ENCODE measurements at regions not wholly inside any gene's neighbourhood (a gene's known extent, or its start where the extent isn't known, plus 50 kb on each side); places are given as distances from the start of the nearest gene placed in this dataset.
A peak's percentile ranks its signal among the peaks of the same experiment; 100 is the strongest.

GRCh38 chr22:27648074-27648473 is 153.5 kb downstream of the MN1 start:
- Histone ChIP-seq H3K18ac (ENCODE audit: low read length) (no peak overlapping the region), H3K27me3 (ENCODE audit: insufficient read depth, low read length, poor library complexity) (no peaks in the 10 kb centered on the region), H2BK15ac (replicated peaks; ENCODE audit: low read depth) (no peak overlapping the region), H3K36me3 (ENCODE audit: control insufficient read depth, insufficient read depth, low read length) (no peaks in the 10 kb centered on the region), H3K56ac (ENCODE audit: low read length) (no peak overlapping the region), H4K5ac (ENCODE audit: low read length) (no peak overlapping the region), H3K27ac (ENCODE audit: low read depth, low read length) (no peak overlapping the region), H4K8ac (ENCODE audit: low read depth, low read length) (no peak overlapping the region), H3K4ac (ENCODE audit: low read depth, low read length) (no peak overlapping the region), H2AK5ac (ENCODE audit: low read length) (no peak overlapping the region), H2BK5ac (ENCODE audit: low read length) (no peak overlapping the region), H3K79me2 (ENCODE audit: control insufficient read depth, insufficient read depth, low read length) (no peaks in the 10 kb centered on the region), H3K79me1 (ENCODE audit: low read length) (no peaks in the 10 kb centered on the region), H3K4me2 (ENCODE audit: low read length) (no peak overlapping the region), H3K4me3 (ENCODE audit: low read length) (no peak overlapping the region), H3K4me1 (ENCODE audit: control insufficient read depth, low read depth, low read length) (peaks cover 5% of the 10 kb centered on the region), H3K23ac (ENCODE audit: low read length) (no peak overlapping the region), H3K9ac (ENCODE audit: low read length) (no peak overlapping the region), H2BK120ac (ENCODE audit: low read depth, low read length) (no peak overlapping the region)
- DNase-seq, result no peak
- WGBS (ENCODE audit: extremely low coverage, insufficient coverage, low lambda C conversion rate), result no CpG with 5 or more reads among the region's 3 CpGs

- Histone ChIP-seq H3K9ac (ENCODE audit: low read length) (no peak overlapping the region), H3K27ac (ENCODE audit: low read depth, low read length) (no peak overlapping the region), H3K79me2 (ENCODE audit: control insufficient read depth, insufficient read depth, low read length) (no peaks in the 10 kb centered on the region), H3K4ac (ENCODE audit: low read depth, low read length) (no peak overlapping the region), H2BK120ac (ENCODE audit: low read depth, low read length) (no peak overlapping the region), H3K18ac (ENCODE audit: low read length) (no peak overlapping the region), H3K79me1 (ENCODE audit: low read length) (no peaks in the 10 kb centered on the region), H4K8ac (ENCODE audit: low read depth, low read length) (no peak overlapping the region), H2AK5ac (ENCODE audit: low read length) (no peak overlapping the region), H3K23ac (ENCODE audit: low read length) (no peak overlapping the region), H2BK5ac (ENCODE audit: low read length) (no peak overlapping the region), H3K56ac (ENCODE audit: low read length) (no peak overlapping the region), H3K4me3 (ENCODE audit: low read length) (no peak overlapping the region), H3K27me3 (ENCODE audit: insufficient read depth, low read length, poor library complexity) (no peaks in the 10 kb centered on the region), H4K5ac (ENCODE audit: low read length) (no peak overlapping the region), H2BK15ac (replicated peaks; ENCODE audit: low read depth) (no peak overlapping the region), H3K36me3 (ENCODE audit: control insufficient read depth, insufficient read depth, low read length) (no peaks in the 10 kb centered on the region), H3K4me1 (ENCODE audit: control insufficient read depth, low read depth, low read length) (peaks cover 5% of the 10 kb centered on the region), H3K4me2 (ENCODE audit: low read length) (no peak overlapping the region)
- no peak for DNase-seq
- WGBS (ENCODE audit: extremely low coverage, insufficient coverage, low lambda C conversion rate), result no CpG with 5 or more reads among the region's 2 CpGs
These were observed 152.7 kb downstream of the MN1 start for GRCh38 chr22:27648853-27649252.

- Histone ChIP-seq H2BK5ac (ENCODE audit: low read length) (no peak overlapping the region), H3K18ac (ENCODE audit: low read length) (no peak overlapping the region), H3K27ac (ENCODE audit: low read depth, low read length) (no peak overlapping the region), H3K9ac (ENCODE audit: low read length) (no peak overlapping the region), H3K79me1 (ENCODE audit: low read length) (no peaks in the 10 kb centered on the region), H3K4ac (ENCODE audit: low read depth, low read length) (no peak overlapping the region), H3K4me2 (ENCODE audit: low read length) (no peak overlapping the region), H3K56ac (ENCODE audit: low read length) (no peak overlapping the region), H2BK120ac (ENCODE audit: low read depth, low read length) (no peak overlapping the region), H2BK15ac (replicated peaks; ENCODE audit: low read depth) (no peak overlapping the region), H4K5ac (ENCODE audit: low read length) (no peak overlapping the region), H3K4me1 (ENCODE audit: control insufficient read depth, low read depth, low read length) (peaks cover 5% of the 10 kb centered on the region), H3K27me3 (ENCODE audit: insufficient read depth, low read length, poor library complexity) (no peaks in the 10 kb centered on the region), H3K36me3 (ENCODE audit: control insufficient read depth, insufficient read depth, low read length) (no peaks in the 10 kb centered on the region), H3K23ac (ENCODE audit: low read length) (no peak overlapping the region), H2AK5ac (ENCODE audit: low read length) (no peak overlapping the region), H3K4me3 (ENCODE audit: low read length) (no peak overlapping the region), H3K79me2 (ENCODE audit: control insufficient read depth, insufficient read depth, low read length) (no peaks in the 10 kb centered on the region), H4K8ac (ENCODE audit: low read depth, low read length) (no peak overlapping the region)
- no CpG with 5 or more reads among the region's 10 CpGs for WGBS (ENCODE audit: extremely low coverage, insufficient coverage, low lambda C conversion rate)
- DNase-seq, result no peak
These were observed 151.0 kb downstream of the MN1 start for GRCh38 chr22:27650572-27650971.

GRCh38 chr22:27650985-27651384 is 150.6 kb downstream of the MN1 start:
- Histone ChIP-seq H2BK120ac (ENCODE audit: low read depth, low read length) (no peak overlapping the region), H3K18ac (ENCODE audit: low read length) (no peak overlapping the region), H3K79me1 (ENCODE audit: low read length) (no peaks in the 10 kb centered on the region), H3K79me2 (ENCODE audit: control insufficient read depth, insufficient read depth, low read length) (no peaks in the 10 kb centered on the region), H2AK5ac (ENCODE audit: low read length) (no peak overlapping the region), H3K4ac (ENCODE audit: low read depth, low read length) (no peak overlapping the region), H3K27me3 (ENCODE audit: insufficient read depth, low read length, poor library complexity) (no peaks in the 10 kb centered on the region), H3K4me3 (ENCODE audit: low read length) (no peak overlapping the region), H3K27ac (ENCODE audit: low read depth, low read length) (no peak overlapping the region), H4K8ac (ENCODE audit: low read depth, low read length) (no peak overlapping the region), H3K4me1 (ENCODE audit: control insufficient read depth, low read depth, low read length) (peaks cover 2% of the 10 kb centered on the region), H2BK5ac (ENCODE audit: low read length) (no peak overlapping the region), H3K23ac (ENCODE audit: low read length) (no peak overlapping the region), H4K5ac (ENCODE audit: low read length) (no peak overlapping the region), H2BK15ac (replicated peaks; ENCODE audit: low read depth) (no peak overlapping the region), H3K9ac (ENCODE audit: low read length) (no peak overlapping the region), H3K4me2 (ENCODE audit: low read length) (no peak overlapping the region), H3K56ac (ENCODE audit: low read length) (no peak overlapping the region), H3K36me3 (ENCODE audit: control insufficient read depth, insufficient read depth, low read length) (no peaks in the 10 kb centered on the region)
- WGBS (ENCODE audit: extremely low coverage, insufficient coverage, low lambda C conversion rate), result no CpG with 5 or more reads among the region's 3 CpGs
- DNase-seq, result no peak

GRCh38 chr22:27651486-27651885 is 150.1 kb downstream of the MN1 start:
- H4K8ac ChIP-seq (ENCODE audit: low read depth, low read length), result no peak overlapping the region
- H3K79me1 ChIP-seq (ENCODE audit: low read length), result no peaks in the 10 kb centered on the region
- H3K4me2 ChIP-seq (ENCODE audit: low read length), result no peak overlapping the region
- no peak overlapping the region for H3K23ac ChIP-seq (ENCODE audit: low read length)
- no peak overlapping the region for H3K27ac ChIP-seq (ENCODE audit: low read depth, low read length)
- H3K4me3 ChIP-seq (ENCODE audit: low read length), result no peak overlapping the region
- no peak overlapping the region for H4K5ac ChIP-seq (ENCODE audit: low read length)
- H3K9ac ChIP-seq (ENCODE audit: low read length), result no peak overlapping the region
- H2BK15ac ChIP-seq (replicated peaks; ENCODE audit: low read depth), result no peak overlapping the region
- DNase-seq, result no peak
- WGBS (ENCODE audit: extremely low coverage, insufficient coverage, low lambda C conversion rate), result no CpG with 5 or more reads among the region's 5 CpGs
- H3K79me2 ChIP-seq (ENCODE audit: control insufficient read depth, insufficient read depth, low read length), result no peaks in the 10 kb centered on the region
- no peak overlapping the region for H2BK5ac ChIP-seq (ENCODE audit: low read length)
- H2BK120ac ChIP-seq (ENCODE audit: low read depth, low read length), result no peak overlapping the region
- no peaks in the 10 kb centered on the region for H3K36me3 ChIP-seq (ENCODE audit: control insufficient read depth, insufficient read depth, low read length)
- no peaks in the 10 kb centered on the region for H3K27me3 ChIP-seq (ENCODE audit: insufficient read depth, low read length, poor library complexity)
- H2AK5ac ChIP-seq (ENCODE audit: low read length), result no peak overlapping the region
- no peak overlapping the region for H3K4ac ChIP-seq (ENCODE audit: low read depth, low read length)
- H3K4me1 ChIP-seq (ENCODE audit: control insufficient read depth, low read depth, low read length), result no peaks in the 10 kb centered on the region
- H3K18ac ChIP-seq (ENCODE audit: low read length), result no peak overlapping the region
- H3K56ac ChIP-seq (ENCODE audit: low read length), result no peak overlapping the region

- Histone ChIP-seq H3K4me2 (ENCODE audit: low read length) (no peak overlapping the region), H3K23ac (ENCODE audit: low read length) (no peak overlapping the region), H3K18ac (ENCODE audit: low read length) (no peak overlapping the region), H4K8ac (ENCODE audit: low read depth, low read length) (no peak overlapping the region), H3K4me1 (ENCODE audit: control insufficient read depth, low read depth, low read length) (no peaks in the 10 kb centered on the region), H3K56ac (ENCODE audit: low read length) (no peak overlapping the region), H3K36me3 (ENCODE audit: control insufficient read depth, insufficient read depth, low read length) (no peaks in the 10 kb centered on the region), H2BK120ac (ENCODE audit: low read depth, low read length) (no peak overlapping the region), H3K27me3 (ENCODE audit: insufficient read depth, low read length, poor library complexity) (no peaks in the 10 kb centered on the region), H3K79me2 (ENCODE audit: control insufficient read depth, insufficient read depth, low read length) (no peaks in the 10 kb centered on the region), H3K4me3 (ENCODE audit: low read length) (no peak overlapping the region), H2AK5ac (ENCODE audit: low read length) (no peak overlapping the region), H3K9ac (ENCODE audit: low read length) (no peak overlapping the region), H3K4ac (ENCODE audit: low read depth, low read length) (no peak overlapping the region), H3K79me1 (ENCODE audit: low read length) (no peaks in the 10 kb centered on the region), H3K27ac (ENCODE audit: low read depth, low read length) (no peak overlapping the region), H4K5ac (ENCODE audit: low read length) (no peak overlapping the region), H2BK15ac (replicated peaks; ENCODE audit: low read depth) (no peak overlapping the region), H2BK5ac (ENCODE audit: low read length) (no peak overlapping the region)
- DNase-seq, result peak; percentile 69
- no CpG with 5 or more reads among the region's 10 CpGs for WGBS (ENCODE audit: extremely low coverage, insufficient coverage, low lambda C conversion rate)
These were observed 146.8 kb downstream of the MN1 start for GRCh38 chr22:27654546-27655445.

Measured in mesendoderm (in vitro differentiated cells).